H1 (cell line): ENCODE measurements at regions not wholly inside any gene's neighbourhood (a gene's known extent, or its start where the extent isn't known, plus 50 kb on each side); places are given as distances from the start of the nearest gene placed in this dataset.
A peak's percentile ranks its signal among the peaks of the same experiment; 100 is the strongest.

Experiments used
- CTCF ChIA-PET: fragments of 300-600 bp; sonication (Branson Sonifier 250); formaldehyde crosslinking; loops from one replicate; lab custom pipeline; 2021; ENCODE audit not compliant: partially characterized antibody; lab: Charles Lee
- POLR2A ChIA-PET: fragments of 300-600 bp; sonication (Branson Sonifier 250); formaldehyde crosslinking; loops from one replicate; lab custom pipeline; 2021; ENCODE audit warnings: inconsistent platforms; ENCODE audit not compliant: partially characterized antibody; lab: Charles Lee
- DNase-seq, 2 experiments: peaks; one replicate each; pipeline versions ENCODE4 v3.0.0 to v3.0.0-alpha.2; 2010 to 2022; ENCODE audit warnings: low spot score in 2 of 2, low read depth in 1 of 2, mixed read lengths in 1 of 2
- FAIRE-seq: peaks from 2 replicates; lab custom pipeline; 2011; peaks lifted over from hg19 to GRCh38; lab: Jason Lieb, UNC
- H2AFZ ChIP-seq: 2 replicates; pipeline ENCODE4 v1.8.1; 2012; ENCODE audit warnings: low read length, inconsistent platforms
- H2AK5ac ChIP-seq: 2 replicates; pipeline ENCODE4 v1.6.1; 2013; ENCODE audit warnings: low read depth, low read length
- H2BK120ac ChIP-seq: replicated peaks from 2 replicates; pipeline ENCODE3; 2013; ENCODE audit warnings: low read depth, low read length, inconsistent platforms
- H2BK12ac ChIP-seq: 2 replicates; pipeline ENCODE4 v1.6.1; 2013; ENCODE audit warnings: low read depth, low read length
- H2BK15ac ChIP-seq: 2 replicates; pipeline ENCODE4 v1.6.1; 2013; ENCODE audit warnings: low read length
- H2BK20ac ChIP-seq: 2 replicates; pipeline ENCODE4 v1.6.1; 2013; ENCODE audit warnings: low read length
- H2BK5ac ChIP-seq: 2 replicates; pipeline ENCODE4 v1.6.1; 2013; ENCODE audit warnings: low read depth, low read length
- H3K14ac ChIP-seq: 2 replicates; pipeline ENCODE4 v1.6.1; 2013; ENCODE audit warnings: inconsistent platforms; ENCODE audit not compliant: insufficient read length
- H3K18ac ChIP-seq: 2 replicates; pipeline ENCODE4 v1.6.1; 2013; ENCODE audit warnings: low read length; ENCODE audit errors: extremely low read depth
- H3K23ac ChIP-seq: 2 replicates; pipeline ENCODE4 v1.6.1; 2013; ENCODE audit warnings: inconsistent platforms; ENCODE audit not compliant: insufficient read length
- H3K23me2 ChIP-seq: 2 replicates; pipeline ENCODE4 v1.6.1; 2013; ENCODE audit warnings: low read depth, low read length
- H3K27ac ChIP-seq: 2 replicates; pipeline ENCODE4 v1.6.1; 2011; ENCODE audit warnings: low read depth, low read length, inconsistent platforms
- H3K27me3 ChIP-seq, 4 experiments: replicated peaks in 1 of 4; 1 replicate in 1 of 4; 2 replicates in 3 of 4; pipeline versions ENCODE4 v1.6.1 to v1.8.1; 2011 to 2013; ENCODE audit warnings: low read length in 3 of 4, mild to moderate bottlenecking in 3 of 4, inconsistent platforms in 2 of 4, mixed read lengths in 2 of 4, moderate library complexity in 1 of 4; ENCODE audit not compliant: control insufficient read depth in 3 of 4, insufficient read depth in 3 of 4; ENCODE audit errors: extremely low read depth in 1 of 4
- H3K36me3 ChIP-seq, 4 experiments: 2 replicates each; pipeline versions ENCODE4 v1.6.1 to v1.8.1; 2011 to 2013; ENCODE audit warnings: mild to moderate bottlenecking in 4 of 4, low read length in 3 of 4, moderate library complexity in 2 of 4, control low read depth in 1 of 4, inconsistent platforms in 1 of 4; ENCODE audit not compliant: insufficient read depth in 4 of 4, control insufficient read depth in 2 of 4
- H3K4ac ChIP-seq: replicated peaks from 2 replicates; pipeline ENCODE3; 2013; ENCODE audit warnings: low read length, low read depth, mixed read lengths, inconsistent platforms; ENCODE audit not compliant: insufficient read length
- H3K4me1 ChIP-seq, 4 experiments: replicated peaks in 1 of 4; 1 replicate in 1 of 4; 2 replicates in 3 of 4; pipeline versions ENCODE4 v1.6.1 to v1.8.1; 2011 to 2013; ENCODE audit warnings: low read length in 3 of 4, inconsistent platforms in 2 of 4, mixed read lengths in 1 of 4; ENCODE audit not compliant: insufficient read depth in 4 of 4, control insufficient read depth in 3 of 4
- H3K4me2 ChIP-seq, 2 experiments: 2 replicates each; pipeline versions ENCODE4 v1.6.1 to v1.8.1; 2011 to 2013; ENCODE audit warnings: low read depth in 2 of 2, low read length in 2 of 2, control low read depth in 1 of 2, inconsistent platforms in 1 of 2, mild to moderate bottlenecking in 1 of 2; ENCODE audit not compliant: insufficient read depth in 1 of 2
- H3K4me3 ChIP-seq, 4 experiments: fragments of 200-600, 300-600 bp in 1 of 4; sonication (generic), shearing (Covaris generic), sonication (Bioruptor Twin) in 1 of 4; 2 replicates each; pipeline versions ENCODE4 v1.5.1 to v1.8.1; 2011 to 2016; ENCODE audit warnings: low read length in 4 of 4, low read depth in 3 of 4, control low read depth in 2 of 4, inconsistent platforms in 2 of 4, mild to moderate bottlenecking in 2 of 4, mixed read lengths in 1 of 4, moderate library complexity in 1 of 4; ENCODE audit not compliant: insufficient read depth in 2 of 4; ENCODE audit errors: extremely low read depth in 1 of 4
- H3K56ac ChIP-seq: replicated peaks from 2 replicates; pipeline ENCODE3; 2013; ENCODE audit warnings: low read depth, mild to moderate bottlenecking, mixed read lengths, low read length, inconsistent platforms; ENCODE audit not compliant: insufficient read length
- H3K79me1 ChIP-seq: 2 replicates; pipeline ENCODE4 v1.6.1; 2013; ENCODE audit warnings: low read depth, low read length, control low read depth
- H3K79me2 ChIP-seq, 2 experiments: 2 replicates each; pipeline versions ENCODE4 v1.6.1 to v1.8.1; 2012 to 2013; ENCODE audit warnings: low read length in 2 of 2, mild to moderate bottlenecking in 2 of 2, inconsistent platforms in 1 of 2; ENCODE audit not compliant: insufficient read depth in 2 of 2, control insufficient read depth in 1 of 2
- H3K9ac ChIP-seq, 4 experiments: replicated peaks in 1 of 4; 1 replicate in 1 of 4; 2 replicates in 3 of 4; pipeline versions ENCODE4 v1.6.1 to v1.8.1; 2011 to 2013; ENCODE audit warnings: low read depth in 3 of 4, low read length in 3 of 4, control low read depth in 2 of 4, mild to moderate bottlenecking in 2 of 4, moderate library complexity in 2 of 4, inconsistent platforms in 1 of 4; ENCODE audit errors: extremely low read depth in 1 of 4
- H3K9me3 ChIP-seq, 2 experiments: 2 replicates each; pipeline versions ENCODE4 v1.6.1 to v1.8.1; 2012 to 2013; ENCODE audit warnings: mild to moderate bottlenecking in 2 of 2, moderate library complexity in 2 of 2, control low read depth in 1 of 2, inconsistent platforms in 1 of 2, low read depth in 1 of 2, low read length in 1 of 2, mixed read lengths in 1 of 2; ENCODE audit not compliant: insufficient read depth in 2 of 2
- H4K20me1 ChIP-seq, 2 experiments: replicated peaks in 1 of 2; 2 replicates each; pipeline versions ENCODE3 to v1.8.1; 2011 to 2013; ENCODE audit warnings: inconsistent platforms in 2 of 2, low read length in 2 of 2, mild to moderate bottlenecking in 1 of 2; ENCODE audit not compliant: insufficient read depth in 2 of 2, control insufficient read depth in 1 of 2
- H4K5ac ChIP-seq: 2 replicates; pipeline ENCODE4 v1.6.1; 2013; ENCODE audit warnings: low read length, low read depth, mixed read lengths, inconsistent platforms; ENCODE audit not compliant: insufficient read length
- H4K8ac ChIP-seq: 2 replicates; pipeline ENCODE4 v1.8.0; 2013; ENCODE audit warnings: mild to moderate bottlenecking, moderate library complexity, low read length, inconsistent platforms; ENCODE audit not compliant: insufficient read depth; ENCODE audit errors: extremely low read depth
- H4K91ac ChIP-seq: replicated peaks from 2 replicates; pipeline ENCODE3; 2013; ENCODE audit warnings: low read length, mixed read lengths, inconsistent platforms; ENCODE audit not compliant: insufficient read length
- ATF2 ChIP-seq: IDR thresholded peaks from 2 replicates; pipeline ENCODE4 v1.6.1; 2012; ENCODE audit warnings: low read length, inconsistent platforms
- CBX8 ChIP-seq: fragments of 300-800, 300-1000 bp; sonication (generic); IDR thresholded peaks from 2 replicates; pipeline ENCODE4 v1.7.1; 2016; ENCODE audit warnings: low read depth, low read length, borderline replicate concordance
- CTBP2 ChIP-seq: IDR thresholded peaks from 2 replicates; pipeline ENCODE4 v1.7.0; 2011; ENCODE audit warnings: borderline replicate concordance, mild to moderate bottlenecking, moderate library complexity, mixed read lengths, low read length; ENCODE audit not compliant: insufficient read depth, insufficient read length
- FOSL1 ChIP-seq: IDR thresholded peaks from 2 replicates; pipeline ENCODE4 v1.6.1; 2011; ENCODE audit warnings: mild to moderate bottlenecking, low read depth, low read length, moderate library complexity; ENCODE audit not compliant: insufficient read depth
- JUN ChIP-seq: IDR thresholded peaks from 2 replicates; pipeline ENCODE4 v1.6.1; 2011; ENCODE audit warnings: low read depth, mild to moderate bottlenecking, improper control_type of control experiment, low read length
- KDM1A ChIP-seq: fragments of 200-600, 300-600 bp; sonication (generic); IDR thresholded peaks from 2 replicates; pipeline ENCODE4 v1.7.1; 2016; ENCODE audit warnings: mild to moderate bottlenecking, low read length, borderline replicate concordance
- MAFK ChIP-seq: IDR thresholded peaks from 2 replicates; pipeline ENCODE4 v1.6.1; 2012; ENCODE audit warnings: low read depth, mild to moderate bottlenecking, improper control_type of control experiment, low read length
- POLR2AphosphoS5 ChIP-seq: IDR thresholded peaks from 2 replicates; pipeline ENCODE4 v1.6.1; 2011; ENCODE audit warnings: low read depth, low read length
- RAD21 ChIP-seq, 2 experiments: IDR thresholded peaks in 1 of 2; conservative IDR thresholded peaks in 1 of 2; 2 replicates each; pipeline ENCODE4 v1.6.1; 2011; ENCODE audit warnings: low read depth in 2 of 2, low read length in 2 of 2, improper control_type of control experiment in 1 of 2, inconsistent platforms in 1 of 2, mild to moderate bottlenecking in 1 of 2, moderate library complexity in 1 of 2
- SP4 ChIP-seq: IDR thresholded peaks from 2 replicates; pipeline ENCODE4 v1.6.1; 2012; ENCODE audit warnings: low read length, inconsistent platforms
- TAF1 ChIP-seq: IDR thresholded peaks from 2 replicates; pipeline ENCODE4 v1.6.1; 2011; ENCODE audit warnings: mild to moderate bottlenecking, low read depth, low read length
- ZNF274 ChIP-seq: IDR thresholded peaks from 2 replicates; pipeline ENCODE4 v1.7.0; 2012; ENCODE audit warnings: low read length, borderline replicate concordance; ENCODE audit errors: extremely low read depth
- WGBS, 2 experiments: shearing (Covaris generic) in 1 of 2; methylation state at CpG; one replicate each; pipeline versions ENCODE4 v1.1.6 to v1.1.7; 2013 to 2015; ENCODE audit warnings: low lambda C conversion rate in 2 of 2, mixed read lengths in 2 of 2, inconsistent platforms in 1 of 2, low coverage in 1 of 2, missing lambda C conversion rate in 1 of 2; ENCODE audit not compliant: insufficient replicate concordance in 2 of 2, insufficient coverage in 1 of 2, insufficient read length in 1 of 2; ENCODE audit errors: extremely low coverage in 1 of 2, missing lambda C conversion rate in 1 of 2; 5-methylcytosine and 5-hydroxymethylcytosine counted together

- Histone ChIP-seq H3K4me3 (no peak overlapping the region), H2BK120ac (no peak overlapping the region), H4K8ac (no peak overlapping the region), H3K9me3 (no peaks in the 10 kb centered on the region), H3K79me2 (0 out of 4 replicates have a peak, but pooled peaks cover 0 to 2% of the 10 kb centered on the region in 2 experiments), H2BK15ac (no peak overlapping the region), H4K91ac (no peak overlapping the region), H3K4me1 (peaks cover 4 to 18% (median 9%) of the 10 kb centered on the region in 4 experiments), H3K27ac (no peak overlapping the region), H4K20me1 (peaks cover 10 to 17% of the 10 kb centered on the region in 2 experiments), H3K23ac (no peak overlapping the region), H2AFZ (no peak overlapping the region), H4K5ac (no peak overlapping the region), H3K36me3 (no peaks in the 10 kb centered on the region), H2AK5ac (no peak overlapping the region; the same call in 1 of the 2 replicates), H2BK5ac (no peak overlapping the region), H2BK12ac (no peak overlapping the region), H3K27me3 (peaks cover 0 to 3% (median 2%) of the 10 kb centered on the region in 4 experiments; a peak in 3 of 7 replicates), H3K56ac (no peak overlapping the region), H2BK20ac (no peak overlapping the region), H3K23me2 (peaks cover 15% of the 10 kb centered on the region; the same call in 1 of the 2 replicates), H3K14ac (no peak overlapping the region), H3K4me2 (no peak overlapping the region), H3K4ac (no peak overlapping the region), H3K79me1 (peaks cover 3% of the 10 kb centered on the region; the same call in 1 of the 2 replicates), H3K18ac (no peak overlapping the region), H3K9ac (no peak overlapping the region)
- FAIRE-seq (no peak), DNase-seq (peak in 1 of 2 experiments; percentile 41)
- CTCF ChIA-PET = interaction anchor here (0.8 to 4.6 kb wide), 11 partner anchors 9 to 115 kb away, joined by 3 to 41 read pairs (median 5); no protein-coding TSS in a partner anchor
- 93% methylated on average over 10 of the region's 11 CpGs; no CpG with 5 or more reads in 1 of the 2 experiments for WGBS, 2 experiments
- POLR2A ChIA-PET = interaction anchor here (0.9 to 1.9 kb wide), 2 partner anchors 9 to 21 kb away, joined by 3 to 6 read pairs; no protein-coding TSS in a partner anchor
- TF ChIP-seq FOSL1 = no peak
- no peak for TF ChIP-seq POLR2AphosphoS5
- TF ChIP-seq ZNF274 = no peak
- no peak for TF ChIP-seq MAFK
- no peak for TF ChIP-seq ATF2
- TF ChIP-seq SP4 = no peak
- TF ChIP-seq CTBP2 = no peak
- no peak for TF ChIP-seq TAF1
- TF ChIP-seq RAD21 (IDR thresholded peaks at IDR 0.05 in 1 of 2, conservative IDR thresholded peaks at IDR 0.05 in 1 of 2; ENCODE audit: low read depth in 2 of 2, low read length in 2 of 2) = no peak
- no peak for TF ChIP-seq CBX8
- TF ChIP-seq JUN = no peak
- no peak for TF ChIP-seq KDM1A
Observed at GRCh38 chr4:3365326-3365725, 72.5 kb downstream of the RGS12 start.
